Spleen (tissue), 7 donors: ENCODE measurements at regions not wholly inside any gene's neighbourhood (a gene's known extent, or its start where the extent isn't known, plus 50 kb on each side); places are given as distances from the start of the nearest gene placed in this dataset.

ENCODE experiments used
- POLR2A ChIP-seq, 3 donors: fragments of 450-650 bp; IDR thresholded peaks; one replicate each; pipeline ENCODE4 v1.5.1; 2017; ENCODE audit warnings: antibody characterized with exemption in 3 of 3, mild to moderate bottlenecking in 1 of 3
- POLR2AphosphoS5 ChIP-seq, 3 donors: sonication (generic); formaldehyde crosslinking; IDR thresholded peaks; one replicate each; pipeline ENCODE4 v1.5.1; 2017; ENCODE audit warnings: antibody characterized with exemption in 3 of 3
- TF ChIP-seq, protein P1 (sequence below), 11 experiments: fragments of 200-600 bp in 7 of 11; fragments of 450-650 bp in 4 of 11; sonication (generic) in 4 of 11; IDR thresholded peaks in 8 of 11; conservative IDR thresholded peaks in 3 of 11; 1 replicate in 7 of 11; 2 replicates in 4 of 11; pipeline versions ENCODE4 v1.4.0 to v1.8.0; 2016 to 2021; ENCODE audit warnings: antibody characterized with exemption in 11 of 11, inconsistent platforms in 4 of 11, mild to moderate bottlenecking in 1 of 11
- donor health status: DM: no; HTN: no; CAD: no; lungs with moderate emphysema.
- donor health status: DM: no; HTN: no; CAD: no.
- donor health status: DM: no; HTN: no; CAD: no.

DNA sequence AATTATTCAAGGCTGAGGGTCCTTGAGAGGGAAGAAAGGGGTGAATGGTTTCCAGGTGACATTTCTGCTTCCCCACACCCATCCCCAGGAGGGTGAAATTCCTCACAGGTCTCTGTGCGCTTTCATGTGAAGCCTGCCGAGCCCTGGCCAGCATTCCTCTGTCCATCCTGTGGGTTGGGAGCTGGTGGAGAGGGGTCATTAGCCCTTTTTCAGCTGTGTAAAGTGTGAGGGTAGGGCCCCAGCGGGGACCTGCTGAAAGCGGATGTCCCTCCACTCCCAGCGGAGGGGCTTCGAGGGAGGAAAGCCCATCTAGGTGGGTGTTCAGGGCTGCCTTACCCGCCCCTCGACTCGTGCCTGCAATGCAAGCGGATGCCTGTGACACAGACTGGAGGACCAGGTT is 53.3 kb upstream of the DLX4 start:
- TF ChIP-seq, protein P1, sequence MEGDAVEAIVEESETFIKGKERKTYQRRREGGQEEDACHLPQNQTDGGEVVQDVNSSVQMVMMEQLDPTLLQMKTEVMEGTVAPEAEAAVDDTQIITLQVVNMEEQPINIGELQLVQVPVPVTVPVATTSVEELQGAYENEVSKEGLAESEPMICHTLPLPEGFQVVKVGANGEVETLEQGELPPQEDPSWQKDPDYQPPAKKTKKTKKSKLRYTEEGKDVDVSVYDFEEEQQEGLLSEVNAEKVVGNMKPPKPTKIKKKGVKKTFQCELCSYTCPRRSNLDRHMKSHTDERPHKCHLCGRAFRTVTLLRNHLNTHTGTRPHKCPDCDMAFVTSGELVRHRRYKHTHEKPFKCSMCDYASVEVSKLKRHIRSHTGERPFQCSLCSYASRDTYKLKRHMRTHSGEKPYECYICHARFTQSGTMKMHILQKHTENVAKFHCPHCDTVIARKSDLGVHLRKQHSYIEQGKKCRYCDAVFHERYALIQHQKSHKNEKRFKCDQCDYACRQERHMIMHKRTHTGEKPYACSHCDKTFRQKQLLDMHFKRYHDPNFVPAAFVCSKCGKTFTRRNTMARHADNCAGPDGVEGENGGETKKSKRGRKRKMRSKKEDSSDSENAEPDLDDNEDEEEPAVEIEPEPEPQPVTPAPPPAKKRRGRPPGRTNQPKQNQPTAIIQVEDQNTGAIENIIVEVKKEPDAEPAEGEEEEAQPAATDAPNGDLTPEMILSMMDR (IDR thresholded peaks at IDR 0.05 in 8 of 11, conservative IDR thresholded peaks at IDR 0.05 in 3 of 11), result no peak
- no peak for TF ChIP-seq POLR2AphosphoS5 (IDR thresholded peaks at IDR 0.05)
- TF ChIP-seq POLR2A (IDR thresholded peaks at IDR 0.05), result no peak
